ENCODE measurements at regions not wholly inside any gene's neighbourhood (a gene's known extent, or its start where the extent isn't known, plus 50 kb on each side); places are given as distances from the start of the nearest gene placed in this dataset.
A peak's percentile ranks its signal among the peaks of the same experiment; 100 is the strongest.

- no peak for TF ChIP-seq CTCF (conservative IDR thresholded peaks at IDR 0.05; ENCODE audit: low read depth in 2 of 2)
- no peak for TF ChIP-seq ZNF114 (CRISPR knock-in tag; IDR thresholded peaks at IDR 0.05)
- TF ChIP-seq POLR2AphosphoS5 (IDR thresholded peaks at IDR 0.05; ENCODE audit: low read depth) = no peak
- TF ChIP-seq REST (IDR thresholded peaks at IDR 0.05; ENCODE audit: unreplicated experiment) = no peak
- no peak for TF ChIP-seq ETS1 (IDR thresholded peaks at IDR 0.05)
- TF ChIP-seq EZH2 (IDR thresholded peaks at IDR 0.05; ENCODE audit: low read depth, unreplicated experiment) = no peak
- TF ChIP-seq NANOG (IDR thresholded peaks at IDR 0.05; ENCODE audit: borderline replicate concordance) = no peak
- TF ChIP-seq CREB1 (CRISPR knock-in tag; IDR thresholded peaks at IDR 0.05; ENCODE audit: low read depth) = no peak
- TF ChIP-seq ZNF331 (CRISPR knock-in tag; IDR thresholded peaks at IDR 0.05; ENCODE audit: low read depth) = no peak
These were observed 239.5 kb upstream of the HES1 start (continued) for GRCh38 chr3:193896419-193896818.

GRCh38 chr3:193897288-193897687, 238.7 kb upstream of the HES1 start:
- H3K4me3 Mint-ChIP-seq = no peak overlapping the region
- Histone ChIP-seq H3F3A (replicated peaks; ENCODE audit: low read depth) (no peaks in the 10 kb centered on the region), H3K27me3 (ENCODE audit: insufficient read depth) (no peaks in the 10 kb centered on the region), H2AFZ (peak overlapping the region; percentile 78; the same call in 1 of the 2 replicates), H4K20me1 (replicated peaks; ENCODE audit: insufficient read depth) (no peaks in the 10 kb centered on the region), H3K4me2 (no peak overlapping the region), H3K36me3 (ENCODE audit: insufficient read depth) (peaks cover 6% of the 10 kb centered on the region; the same call in 1 of the 2 replicates), H3K9me2 (ENCODE audit: insufficient read depth) (no peaks in the 10 kb centered on the region), H3K27ac (ENCODE audit: low read depth) (no peak overlapping the region), H3K79me2 (replicated peaks; ENCODE audit: insufficient read depth) (no peaks in the 10 kb centered on the region), H3K4me3 (no peak overlapping the region), H3K4me1 (ENCODE audit: insufficient read depth) (peaks cover 19% of the 10 kb centered on the region)
- peaks cover 32% of the 10 kb centered on the region for H3K4me1 Mint-ChIP-seq
- peak; percentile 31; the same call in 2 of the 3 replicates for ATAC-seq
- DNase-seq (ENCODE audit: low spot score) = no peak
- H3K36me3 Mint-ChIP-seq (ENCODE audit: low read depth) = peaks cover 3% of the 10 kb centered on the region; the same call in 2 of the 3 replicates
- H3K27ac Mint-ChIP-seq = no peak overlapping the region
- H3K27me3 Mint-ChIP-seq (ENCODE audit: insufficient read depth, low read depth, poor library complexity) = no peaks in the 10 kb centered on the region
- peaks cover 6% of the 10 kb centered on the region; the same call in 2 of the 3 replicates for H3K9me3 Mint-ChIP-seq
- no peak for TF ChIP-seq CREB1 (CRISPR knock-in tag; IDR thresholded peaks at IDR 0.05; ENCODE audit: low read depth)
- TF ChIP-seq ZNF114 (CRISPR knock-in tag; IDR thresholded peaks at IDR 0.05) = no peak
- TF ChIP-seq EZH2 (IDR thresholded peaks at IDR 0.05; ENCODE audit: low read depth, unreplicated experiment) = no peak
- TF ChIP-seq NANOG (IDR thresholded peaks at IDR 0.05; ENCODE audit: borderline replicate concordance) = no peak
- TF ChIP-seq REST (IDR thresholded peaks at IDR 0.05; ENCODE audit: unreplicated experiment) = no peak
- TF ChIP-seq ETS1 (IDR thresholded peaks at IDR 0.05) = no peak
- TF ChIP-seq EZH2phosphoT487 (IDR thresholded peaks at IDR 0.05; ENCODE audit: unreplicated experiment) = no peak
- no peak for TF ChIP-seq ZNF331 (CRISPR knock-in tag; IDR thresholded peaks at IDR 0.05; ENCODE audit: low read depth)
- no peak for TF ChIP-seq STAT1 (IDR thresholded peaks at IDR 0.05; ENCODE audit: unreplicated experiment)
- no peak for TF ChIP-seq JUNB (IDR thresholded peaks at IDR 0.05; ENCODE audit: unreplicated experiment)
